ENCODE measurements at regions not wholly inside any gene's neighbourhood (a gene's known extent, or its start where the extent isn't known, plus 50 kb on each side); places are given as distances from the start of the nearest gene placed in this dataset.

DNA sequence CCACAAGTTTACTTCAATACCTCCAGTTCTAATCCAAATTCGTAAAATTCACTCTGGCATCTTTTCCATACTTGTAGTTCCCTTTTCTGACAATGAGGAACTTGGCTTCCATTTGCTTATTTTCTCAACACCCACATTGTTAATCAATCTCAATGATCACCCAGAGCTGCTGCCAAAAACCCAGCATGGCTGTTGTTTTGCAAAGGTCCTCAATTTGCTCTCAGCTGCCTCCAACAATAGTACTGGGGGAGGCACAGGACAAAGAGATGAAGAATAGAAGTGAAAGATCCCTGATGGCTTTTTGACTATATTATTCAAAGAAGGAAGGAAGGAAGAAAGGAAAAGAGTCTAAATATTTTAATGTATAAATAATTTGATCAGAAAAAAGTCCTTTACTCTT is 847.8 kb downstream of the RAPGEF2 start:
- TF ChIP-seq, protein P1, sequence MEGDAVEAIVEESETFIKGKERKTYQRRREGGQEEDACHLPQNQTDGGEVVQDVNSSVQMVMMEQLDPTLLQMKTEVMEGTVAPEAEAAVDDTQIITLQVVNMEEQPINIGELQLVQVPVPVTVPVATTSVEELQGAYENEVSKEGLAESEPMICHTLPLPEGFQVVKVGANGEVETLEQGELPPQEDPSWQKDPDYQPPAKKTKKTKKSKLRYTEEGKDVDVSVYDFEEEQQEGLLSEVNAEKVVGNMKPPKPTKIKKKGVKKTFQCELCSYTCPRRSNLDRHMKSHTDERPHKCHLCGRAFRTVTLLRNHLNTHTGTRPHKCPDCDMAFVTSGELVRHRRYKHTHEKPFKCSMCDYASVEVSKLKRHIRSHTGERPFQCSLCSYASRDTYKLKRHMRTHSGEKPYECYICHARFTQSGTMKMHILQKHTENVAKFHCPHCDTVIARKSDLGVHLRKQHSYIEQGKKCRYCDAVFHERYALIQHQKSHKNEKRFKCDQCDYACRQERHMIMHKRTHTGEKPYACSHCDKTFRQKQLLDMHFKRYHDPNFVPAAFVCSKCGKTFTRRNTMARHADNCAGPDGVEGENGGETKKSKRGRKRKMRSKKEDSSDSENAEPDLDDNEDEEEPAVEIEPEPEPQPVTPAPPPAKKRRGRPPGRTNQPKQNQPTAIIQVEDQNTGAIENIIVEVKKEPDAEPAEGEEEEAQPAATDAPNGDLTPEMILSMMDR (IDR thresholded peaks at IDR 0.05): no peak
- no peak for TF ChIP-seq EP300 (IDR thresholded peaks at IDR 0.05)
- TF ChIP-seq POLR2AphosphoS5 (IDR thresholded peaks at IDR 0.05): no peak

All from esophagus muscularis mucosa (tissue), 4 donors.